ENCODE measurements at regions not wholly inside any gene's neighbourhood (a gene's known extent, or its start where the extent isn't known, plus 50 kb on each side); places are given as distances from the start of the nearest gene placed in this dataset.

- TF ChIP-seq EZH2 (IDR thresholded peaks at IDR 0.05; ENCODE audit: low read length, missing control alignments) (no peak), CTCF (conservative IDR thresholded peaks at IDR 0.05 in 1 of 2, IDR thresholded peaks at IDR 0.05 in 1 of 2; ENCODE audit: low read depth in 1 of 2, low read length in 2 of 2) (no peak)
- H3K4me2 ChIP-seq (ENCODE audit: extremely low read depth, insufficient read depth, low read length): peak overlapping the region; percentile 27
- no peaks in the 10 kb centered on the region for H3K27me3 ChIP-seq (ENCODE audit: control insufficient read depth, insufficient read depth, low read length)
- H4K20me1 ChIP-seq (ENCODE audit: control insufficient read depth, extremely low read depth, insufficient read depth, low read length): no peaks in the 10 kb centered on the region
- DNase-seq (ENCODE audit: low read depth in 2 of 2): peak; percentile 3 to 91
- no peak overlapping the region for H3K9ac ChIP-seq (ENCODE audit: insufficient read depth, low read length)
- H3K36me3 ChIP-seq (ENCODE audit: control insufficient read depth, insufficient read depth, low read length): no peaks in the 10 kb centered on the region
- no peak overlapping the region for H3K4me3 ChIP-seq (replicated peaks in 1 of 4; ENCODE audit: control extremely low read depth in 1 of 4, insufficient read depth in 1 of 4, low read depth in 3 of 4, low read length in 4 of 4)
- peaks cover 15% of the 10 kb centered on the region for H3K4me1 ChIP-seq (ENCODE audit: control insufficient read depth, extremely low read depth, insufficient read depth, low read length)
- H3K9me3 ChIP-seq (ENCODE audit: control insufficient read depth, insufficient read depth, low read depth, low read length): no peaks in the 10 kb centered on the region
- peak overlapping the region; percentile 73 for H2AFZ ChIP-seq (ENCODE audit: low read length)
- no peaks in the 10 kb centered on the region for H3K79me2 ChIP-seq (ENCODE audit: control insufficient read depth, insufficient read depth, low read length)
- H3K27ac ChIP-seq (ENCODE audit: insufficient read depth, low read length): peak overlapping the region; percentile 62
These were observed 411.6 kb downstream of the RND3 start for GRCh38 chr2:150075831-150076230.

DNA sequence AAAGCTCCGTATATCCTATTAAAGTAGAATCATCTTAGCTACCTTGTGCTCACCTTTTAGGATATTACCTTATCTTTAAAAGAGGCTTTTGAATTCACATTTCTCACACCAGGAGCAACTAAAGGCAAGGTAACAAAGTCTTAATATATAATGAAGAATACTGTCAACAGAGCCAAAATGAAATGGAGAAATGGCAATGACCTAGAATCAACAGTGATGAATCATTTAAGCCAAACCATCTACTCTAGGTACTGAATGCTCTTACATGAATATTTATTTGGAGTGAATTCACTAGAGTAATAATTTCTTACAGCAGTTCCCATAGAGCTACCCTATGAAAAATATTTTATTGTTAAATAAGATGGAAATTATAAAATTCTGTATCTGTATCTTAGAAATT is 421.0 kb downstream of the RND3 start:
- Histone ChIP-seq H3K4me1 (ENCODE audit: control insufficient read depth, extremely low read depth, insufficient read depth, low read length) (peaks cover 5% of the 10 kb centered on the region), H3K9ac (ENCODE audit: insufficient read depth, low read length) (no peak overlapping the region), H3K27ac (ENCODE audit: insufficient read depth, low read length) (no peak overlapping the region), H3K79me2 (ENCODE audit: control insufficient read depth, insufficient read depth, low read length) (no peaks in the 10 kb centered on the region), H2AFZ (ENCODE audit: low read length) (no peak overlapping the region), H3K27me3 (ENCODE audit: control insufficient read depth, insufficient read depth, low read length) (no peaks in the 10 kb centered on the region), H3K9me3 (ENCODE audit: control insufficient read depth, insufficient read depth, low read depth, low read length) (no peaks in the 10 kb centered on the region), H3K4me2 (ENCODE audit: extremely low read depth, insufficient read depth, low read length) (no peak overlapping the region), H4K20me1 (ENCODE audit: control insufficient read depth, extremely low read depth, insufficient read depth, low read length) (peaks cover 2% of the 10 kb centered on the region), H3K4me3 (replicated peaks in 1 of 4; ENCODE audit: control extremely low read depth in 1 of 4, insufficient read depth in 1 of 4, low read depth in 3 of 4, low read length in 4 of 4) (no peak overlapping the region), H3K36me3 (ENCODE audit: control insufficient read depth, insufficient read depth, low read length) (no peaks in the 10 kb centered on the region)
- no peak for TF ChIP-seq EZH2 (IDR thresholded peaks at IDR 0.05; ENCODE audit: low read length, missing control alignments)
- TF ChIP-seq CTCF (conservative IDR thresholded peaks at IDR 0.05 in 1 of 2, IDR thresholded peaks at IDR 0.05 in 1 of 2; ENCODE audit: low read depth in 1 of 2, low read length in 2 of 2): no peak
- DNase-seq (ENCODE audit: low read depth in 2 of 2): no peak

- Histone ChIP-seq H3K9me3 (ENCODE audit: control insufficient read depth, insufficient read depth, low read depth, low read length) (no peaks in the 10 kb centered on the region), H3K9ac (ENCODE audit: insufficient read depth, low read length) (no peak overlapping the region), H4K20me1 (ENCODE audit: control insufficient read depth, extremely low read depth, insufficient read depth, low read length) (no peaks in the 10 kb centered on the region), H3K27me3 (ENCODE audit: control insufficient read depth, insufficient read depth, low read length) (no peaks in the 10 kb centered on the region), H3K4me1 (ENCODE audit: control insufficient read depth, extremely low read depth, insufficient read depth, low read length) (peaks cover 5% of the 10 kb centered on the region), H3K36me3 (ENCODE audit: control insufficient read depth, insufficient read depth, low read length) (no peaks in the 10 kb centered on the region), H3K4me3 (replicated peaks in 1 of 4; ENCODE audit: control extremely low read depth in 1 of 4, insufficient read depth in 1 of 4, low read depth in 3 of 4, low read length in 4 of 4) (no peak overlapping the region), H3K27ac (ENCODE audit: insufficient read depth, low read length) (no peak overlapping the region), H3K79me2 (ENCODE audit: control insufficient read depth, insufficient read depth, low read length) (no peaks in the 10 kb centered on the region), H2AFZ (ENCODE audit: low read length) (no peak overlapping the region), H3K4me2 (ENCODE audit: extremely low read depth, insufficient read depth, low read length) (no peak overlapping the region)
- TF ChIP-seq CTCF (conservative IDR thresholded peaks at IDR 0.05 in 1 of 2, IDR thresholded peaks at IDR 0.05 in 1 of 2; ENCODE audit: low read depth in 1 of 2, low read length in 2 of 2) (no peak), EZH2 (IDR thresholded peaks at IDR 0.05; ENCODE audit: low read length, missing control alignments) (no peak)
- DNase-seq (ENCODE audit: low read depth in 2 of 2): no peak
These were observed 423.4 kb downstream of the RND3 start for GRCh38 chr2:150063931-150064548.

Data from fibroblast of lung (primary cell).